Adrenal gland (tissue), 5 donors: ENCODE measurements at regions not wholly inside any gene's neighbourhood (a gene's known extent, or its start where the extent isn't known, plus 50 kb on each side); places are given as distances from the start of the nearest gene placed in this dataset.

Source experiments
- POLR2A ChIP-seq, 2 donors: fragments of 450-650 bp; IDR thresholded peaks; one replicate each; pipeline ENCODE4 v1.6.1; 2017; ENCODE audit warnings: antibody characterized with exemption in 2 of 2, mild to moderate bottlenecking in 2 of 2, moderate library complexity in 1 of 2
- TF ChIP-seq, protein P1 (sequence below), 6 experiments: fragments of 450-650 bp in 4 of 6; fragments of 200-600 bp in 2 of 6; sonication (generic) in 1 of 6; IDR thresholded peaks; 1 replicate in 5 of 6; 2 replicates in 1 of 6; pipeline versions ENCODE4 v1.5.1 to v1.8.0; 2016 to 2021; ENCODE audit warnings: antibody characterized with exemption in 6 of 6, mild to moderate bottlenecking in 2 of 6, moderate library complexity in 1 of 6
- donor health status: DM: no; HTN: no; CAD: no.

DNA sequence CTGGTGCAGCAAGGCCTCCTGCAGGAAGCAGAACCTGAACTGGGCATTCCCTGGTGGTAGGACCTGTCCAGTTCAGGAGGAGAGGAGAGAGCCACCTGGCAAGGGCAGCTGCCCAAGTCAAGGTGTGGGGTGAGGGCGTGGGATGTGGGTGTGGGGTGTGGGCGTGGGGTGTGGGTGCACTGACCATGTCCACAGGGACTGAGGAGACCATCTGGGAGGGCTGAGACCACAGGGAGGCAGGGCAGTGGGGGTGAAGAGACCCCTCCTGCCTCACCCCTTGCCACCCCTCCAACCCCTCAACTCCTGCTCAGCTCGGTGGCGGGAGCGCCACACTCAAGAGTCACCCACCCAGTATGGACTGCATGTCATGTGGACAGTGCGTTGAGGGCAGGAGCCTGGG lies 117.9 kb downstream of the CPZ start:
- TF ChIP-seq, protein P1, sequence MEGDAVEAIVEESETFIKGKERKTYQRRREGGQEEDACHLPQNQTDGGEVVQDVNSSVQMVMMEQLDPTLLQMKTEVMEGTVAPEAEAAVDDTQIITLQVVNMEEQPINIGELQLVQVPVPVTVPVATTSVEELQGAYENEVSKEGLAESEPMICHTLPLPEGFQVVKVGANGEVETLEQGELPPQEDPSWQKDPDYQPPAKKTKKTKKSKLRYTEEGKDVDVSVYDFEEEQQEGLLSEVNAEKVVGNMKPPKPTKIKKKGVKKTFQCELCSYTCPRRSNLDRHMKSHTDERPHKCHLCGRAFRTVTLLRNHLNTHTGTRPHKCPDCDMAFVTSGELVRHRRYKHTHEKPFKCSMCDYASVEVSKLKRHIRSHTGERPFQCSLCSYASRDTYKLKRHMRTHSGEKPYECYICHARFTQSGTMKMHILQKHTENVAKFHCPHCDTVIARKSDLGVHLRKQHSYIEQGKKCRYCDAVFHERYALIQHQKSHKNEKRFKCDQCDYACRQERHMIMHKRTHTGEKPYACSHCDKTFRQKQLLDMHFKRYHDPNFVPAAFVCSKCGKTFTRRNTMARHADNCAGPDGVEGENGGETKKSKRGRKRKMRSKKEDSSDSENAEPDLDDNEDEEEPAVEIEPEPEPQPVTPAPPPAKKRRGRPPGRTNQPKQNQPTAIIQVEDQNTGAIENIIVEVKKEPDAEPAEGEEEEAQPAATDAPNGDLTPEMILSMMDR (IDR thresholded peaks at IDR 0.05), result no peak
- no peak for TF ChIP-seq POLR2A (IDR thresholded peaks at IDR 0.05)
